GM21825 (cell line): ENCODE measurements at regions not wholly inside any gene's neighbourhood (a gene's known extent, or its start where the extent isn't known, plus 50 kb on each side); places are given as distances from the start of the nearest gene placed in this dataset.

Source experiments
- ATAC-seq: cut with Tn5 transposase; IDR thresholded peaks from one replicate; pipeline ENCODE4 v1.9.1; 2021; ENCODE audit warnings: mild to moderate bottlenecking, moderate library complexity; ENCODE audit not compliant: unreplicated experiment

- ATAC-seq, result no peak
Observed at GRCh38 chr10:81093056-81093455, 555.4 kb downstream of the SH2D4B start.

GRCh38 chr10:81095238-81095637 is 557.5 kb downstream of the SH2D4B start:
- ATAC-seq, result no peak

DNA sequence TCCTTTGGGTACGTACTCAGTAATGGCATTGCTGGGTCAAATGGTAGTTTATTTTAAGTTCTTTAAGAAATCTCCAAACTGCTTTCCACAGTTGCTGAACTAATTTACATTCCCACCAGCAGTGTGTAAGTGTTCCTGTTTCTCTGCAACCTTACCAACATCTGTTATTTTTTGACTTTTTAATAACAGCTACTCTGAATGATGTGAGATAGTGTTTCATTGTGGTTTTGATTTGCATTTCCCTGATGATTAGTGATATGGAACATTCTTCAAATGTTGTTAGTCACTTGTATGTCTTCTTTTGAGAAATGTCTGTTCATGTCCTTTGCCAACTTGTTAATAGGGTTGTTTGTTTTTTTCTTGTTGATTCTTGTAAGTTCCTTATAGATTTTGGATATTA is 558.9 kb downstream of the SH2D4B start:
- no peak for ATAC-seq

- ATAC-seq, result no peak
Observed at GRCh38 chr10:81101062-81101461, 563.4 kb downstream of the SH2D4B start.

DNA sequence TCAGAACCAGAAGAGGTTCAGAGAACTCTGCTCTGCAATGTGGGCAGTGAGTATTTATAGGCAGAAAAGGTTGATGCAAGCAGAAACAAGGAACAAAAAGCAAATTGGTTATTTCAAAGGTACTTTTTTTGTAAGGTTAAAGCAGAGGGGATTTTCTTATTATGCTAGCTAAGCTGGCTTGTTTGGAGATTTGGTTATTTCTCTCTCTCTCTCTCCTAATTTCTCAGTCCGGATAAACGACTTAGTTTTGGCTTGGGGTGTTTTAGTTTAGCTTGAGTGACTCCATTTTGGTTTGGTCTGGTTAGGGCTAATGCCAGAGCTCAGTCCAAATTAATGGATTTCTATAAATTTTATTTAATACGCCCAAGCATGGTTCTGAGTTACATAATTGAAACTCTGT is 566.8 kb downstream of the SH2D4B start:
- no peak for ATAC-seq

GRCh38 chr10:81108516-81109199 is 571.0 kb downstream of the SH2D4B start:
- peak; percentile 86 for ATAC-seq

DNA sequence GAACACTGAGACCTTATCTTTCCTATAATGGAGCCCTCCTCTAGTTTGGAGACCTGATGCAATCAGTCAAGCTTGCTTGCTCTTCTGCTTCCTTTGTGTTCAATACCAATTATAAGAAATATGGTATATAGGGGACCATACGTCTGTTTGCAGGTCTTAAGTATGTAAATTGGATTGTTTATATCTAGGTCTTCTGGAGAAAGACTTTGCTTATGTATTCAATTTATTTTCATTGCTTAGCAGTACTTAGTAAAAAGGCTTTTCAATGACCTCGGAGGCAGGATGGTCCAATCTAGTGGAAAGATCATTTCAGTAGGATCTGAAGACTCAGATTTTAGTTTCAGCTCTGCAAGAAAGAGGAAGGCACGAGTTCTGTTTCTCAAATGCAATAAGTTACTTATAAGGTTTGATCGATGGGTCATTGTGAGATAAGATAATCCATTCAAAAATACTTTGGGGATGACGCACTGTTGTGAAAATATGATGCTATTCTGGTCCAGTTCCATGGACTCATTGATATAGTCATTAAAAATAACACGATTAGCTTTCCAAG is 571.6 kb downstream of the SH2D4B start:
- ATAC-seq, result no peak

GRCh38 chr10:81116201-81116600 is 578.5 kb downstream of the SH2D4B start:
- no peak for ATAC-seq

DNA sequence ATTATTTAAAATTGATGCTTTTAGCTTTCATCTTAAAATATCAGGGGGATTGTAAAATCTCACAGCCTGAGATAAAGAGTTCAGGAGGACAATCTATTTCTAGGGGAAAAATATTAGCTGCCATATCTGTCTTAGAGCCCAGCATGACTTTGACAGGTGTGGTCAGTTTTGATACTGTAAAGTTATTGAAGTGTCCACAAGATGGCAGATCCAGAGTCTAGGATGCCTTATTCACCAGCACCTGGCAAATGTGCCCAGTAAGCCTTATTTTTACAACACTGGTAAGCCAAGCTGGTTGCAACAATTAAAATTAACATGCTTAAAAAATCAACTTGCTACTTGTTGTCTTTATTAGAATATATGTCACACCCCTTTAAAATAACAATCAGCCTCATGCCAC is 579.3 kb downstream of the SH2D4B start:
- ATAC-seq, result no peak

GRCh38 chr10:81127931-81128330 is 590.2 kb downstream of the SH2D4B start:
- ATAC-seq, result no peak

- no peak for ATAC-seq
Observed at GRCh38 chr10:81130014-81130413, 592.3 kb downstream of the SH2D4B start.

- ATAC-seq, result peak; percentile 94
Observed at GRCh38 chr10:81135851-81136250, 598.1 kb downstream of the SH2D4B start.

DNA sequence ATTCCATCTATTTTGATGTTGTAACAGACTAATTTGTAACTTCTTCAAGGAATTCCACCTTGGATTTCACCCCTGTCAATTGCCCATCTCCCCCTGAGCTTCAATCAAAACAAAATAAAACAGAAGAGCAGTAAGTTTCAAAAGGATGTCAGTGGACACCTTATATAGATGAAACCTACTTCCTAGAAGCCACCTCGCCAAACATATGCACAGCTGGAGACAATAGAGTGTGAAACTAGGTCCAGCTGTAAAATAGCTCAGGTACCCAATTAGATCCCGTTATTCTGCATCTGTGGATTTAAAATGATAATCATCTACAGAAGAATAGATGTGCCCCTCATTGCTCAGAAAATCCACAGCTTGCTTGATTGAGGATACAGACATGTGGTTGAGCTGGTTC is 598.6 kb downstream of the SH2D4B start:
- ATAC-seq, result no peak

- ATAC-seq, result no peak
Observed at GRCh38 chr10:81145975-81146374, 608.3 kb downstream of the SH2D4B start.

DNA sequence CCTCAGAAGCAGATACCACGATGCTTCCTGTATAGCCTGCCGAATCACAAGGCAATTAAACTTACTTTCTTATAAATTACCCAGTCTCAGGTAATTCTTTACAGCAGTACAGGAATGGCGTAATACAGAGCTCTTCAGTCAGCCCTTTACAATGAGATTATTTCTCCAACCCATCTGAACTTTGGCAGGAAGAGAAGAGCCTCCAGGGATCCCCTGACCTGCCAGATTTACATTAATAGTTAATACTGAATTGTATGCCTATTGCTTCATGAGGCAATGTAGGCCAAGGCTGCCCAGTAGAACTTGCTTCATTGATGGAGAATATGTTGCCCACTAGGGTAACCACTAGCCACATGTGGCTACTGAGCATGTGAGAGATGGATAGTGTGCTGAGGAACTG is 608.7 kb downstream of the SH2D4B start:
- no peak for ATAC-seq

- ATAC-seq, result no peak
Observed at GRCh38 chr10:81152656-81153055, 615.0 kb downstream of the SH2D4B start.

GRCh38 chr10:81157681-81158080 is 620.0 kb downstream of the SH2D4B start:
- no peak for ATAC-seq

GRCh38 chr10:81177651-81178244 is 640.0 kb downstream of the SH2D4B start:
- ATAC-seq, result no peak

DNA sequence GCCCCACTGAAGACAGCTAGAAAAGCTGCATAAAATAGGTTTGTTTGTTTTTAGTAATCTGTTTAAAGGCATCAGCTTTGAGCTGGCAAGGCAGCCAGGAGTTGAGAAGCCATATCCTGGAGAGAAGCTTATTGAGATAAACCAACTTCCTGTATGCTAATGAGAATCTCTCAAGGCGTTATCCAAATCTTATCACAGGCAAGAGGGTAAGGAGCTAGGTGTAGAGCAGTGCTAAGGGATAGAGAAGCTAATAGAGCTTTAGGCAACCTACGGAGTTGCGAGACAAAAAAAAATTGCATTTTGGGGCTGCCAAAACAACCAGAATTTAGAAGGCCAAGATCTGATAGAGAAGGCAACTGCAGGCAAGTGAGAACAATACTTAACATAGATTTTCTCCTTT is 641.6 kb downstream of the SH2D4B start:
- no peak for ATAC-seq

GRCh38 chr10:81179805-81180452 is 642.2 kb downstream of the SH2D4B start:
- ATAC-seq, result no peak

- ATAC-seq, result no peak
Observed at GRCh38 chr10:81182296-81182695, 644.6 kb downstream of the SH2D4B start.

- no peak for ATAC-seq
Observed at GRCh38 chr10:81192221-81192788, 654.6 kb downstream of the SH2D4B start.
